ENCODE measurements at regions not wholly inside any gene's neighbourhood (a gene's known extent, or its start where the extent isn't known, plus 50 kb on each side); places are given as distances from the start of the nearest gene placed in this dataset.
A peak's percentile ranks its signal among the peaks of the same experiment; 100 is the strongest.
"Not testable (repeated sequence)": the region's sequence is repeated elsewhere in the genome, so short reads cannot be mapped to it uniquely, and the experiment has no call there.

- DNase-seq: no peak
These were observed 334.3 kb upstream of the SYT1 start for GRCh38 chr12:78530100-78530765.

GRCh38 chr12:78531831-78532458, 332.6 kb upstream of the SYT1 start:
- DNase-seq: no peak

GRCh38 chr12:78534311-78534710, 330.3 kb upstream of the SYT1 start:
- no peak for DNase-seq

GRCh38 chr12:78540606-78541336, 323.8 kb upstream of the SYT1 start:
- no peak for DNase-seq

- no peak for DNase-seq
These were observed 313.7 kb upstream of the SYT1 start for GRCh38 chr12:78550831-78551230.

GRCh38 chr12:78555802-78556201, 308.8 kb upstream of the SYT1 start:
- no peak for DNase-seq

GRCh38 chr12:78556651-78557050, 307.9 kb upstream of the SYT1 start:
- DNase-seq: no peak

GRCh38 chr12:78559416-78559815, 305.2 kb upstream of the SYT1 start:
- DNase-seq: no peak

GRCh38 chr12:78559886-78560285, 304.7 kb upstream of the SYT1 start:
- DNase-seq: peak; percentile 47

GRCh38 chr12:78560633-78561032, 303.9 kb upstream of the SYT1 start:
- peak; percentile 66 for DNase-seq

GRCh38 chr12:78562368-78563205, 302.0 kb upstream of the SYT1 start:
- no peak for DNase-seq

- DNase-seq: no peak
These were observed 300.7 kb upstream of the SYT1 start for GRCh38 chr12:78563826-78564225.

- DNase-seq: no peak
These were observed 298.1 kb upstream of the SYT1 start for GRCh38 chr12:78566456-78566855.

GRCh38 chr12:78568321-78569020, 296.1 kb upstream of the SYT1 start:
- no peak for DNase-seq

- DNase-seq: no peak
These were observed 292.6 kb upstream of the SYT1 start for GRCh38 chr12:78571953-78572352.

GRCh38 chr12:78575208-78575607, 289.4 kb upstream of the SYT1 start:
- DNase-seq: not testable (repeated sequence)

- DNase-seq: no peak
These were observed 284.7 kb upstream of the SYT1 start for GRCh38 chr12:78579846-78580245.

- DNase-seq: no peak
These were observed 284.3 kb upstream of the SYT1 start for GRCh38 chr12:78580296-78580695.

- DNase-seq: no peak
These were observed 279.9 kb upstream of the SYT1 start for GRCh38 chr12:78584695-78585094.

- DNase-seq: no peak
These were observed 279.4 kb upstream of the SYT1 start for GRCh38 chr12:78585132-78585531.

GRCh38 chr12:78586790-78587189, 277.8 kb upstream of the SYT1 start:
- no peak for DNase-seq

GRCh38 chr12:78599366-78599765, 265.2 kb upstream of the SYT1 start:
- no peak for DNase-seq

- DNase-seq: no peak
These were observed 264.0 kb upstream of the SYT1 start for GRCh38 chr12:78600541-78600940.
